RCC 7860 (cell line): ENCODE measurements at regions not wholly inside any gene's neighbourhood (a gene's known extent, or its start where the extent isn't known, plus 50 kb on each side); places are given as distances from the start of the nearest gene placed in this dataset.
A peak's percentile ranks its signal among the peaks of the same experiment; 100 is the strongest.
"Not testable (repeated sequence)": the region's sequence is repeated elsewhere in the genome, so short reads cannot be mapped to it uniquely, and the experiment has no call there.

Source experiments
- DNase-seq: peaks from one replicate; pipeline ENCODE4 v3.0.0-alpha.2; 2015; ENCODE audit warnings: low spot score
- FAIRE-seq: peaks from 2 replicates; lab custom pipeline; 2012; peaks lifted over from hg19 to GRCh38; lab: Jason Lieb, UNC

DNA sequence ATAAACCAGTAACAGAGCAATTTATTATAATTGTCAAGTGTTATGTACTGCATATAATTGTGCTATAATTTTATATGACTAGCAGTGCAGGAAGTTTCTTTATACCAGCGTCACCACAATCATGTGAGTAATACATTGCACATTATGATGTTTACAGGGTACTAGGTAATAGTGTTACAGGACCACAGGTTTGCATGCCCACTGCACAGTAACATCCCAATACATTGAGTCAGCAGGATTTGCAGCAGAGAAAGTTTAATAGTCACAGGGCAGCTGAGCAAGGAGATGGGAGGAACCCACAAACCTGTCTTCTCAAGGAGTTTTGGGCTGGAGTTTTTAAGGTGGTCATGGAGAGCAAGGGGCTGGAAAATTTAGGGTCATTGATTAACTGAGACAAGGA lies 1042.9 kb upstream of the ACVR2A start:
- DNase-seq (no peak), FAIRE-seq (no peak)

DNA sequence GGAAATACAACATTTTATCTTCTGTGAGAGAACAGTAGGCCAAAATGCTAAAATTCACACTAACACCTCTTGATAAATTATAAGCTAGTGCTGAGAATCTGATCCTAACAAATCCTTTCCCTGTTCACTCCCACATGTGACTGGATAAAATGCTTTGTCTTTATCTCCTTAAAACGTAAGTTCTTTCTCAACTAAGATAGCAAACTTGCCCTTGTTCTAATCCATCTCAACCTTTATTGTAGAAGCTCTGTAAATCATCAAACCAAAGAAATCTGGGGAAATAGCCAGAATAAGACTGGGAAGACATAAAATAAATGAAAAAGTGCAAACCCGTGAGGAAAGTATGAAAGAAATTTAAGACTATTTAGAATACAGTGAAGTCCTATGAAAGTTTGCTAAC lies 1058.4 kb upstream of the ACVR2A start:
- DNase-seq (no peak), FAIRE-seq (no peak)

DNA sequence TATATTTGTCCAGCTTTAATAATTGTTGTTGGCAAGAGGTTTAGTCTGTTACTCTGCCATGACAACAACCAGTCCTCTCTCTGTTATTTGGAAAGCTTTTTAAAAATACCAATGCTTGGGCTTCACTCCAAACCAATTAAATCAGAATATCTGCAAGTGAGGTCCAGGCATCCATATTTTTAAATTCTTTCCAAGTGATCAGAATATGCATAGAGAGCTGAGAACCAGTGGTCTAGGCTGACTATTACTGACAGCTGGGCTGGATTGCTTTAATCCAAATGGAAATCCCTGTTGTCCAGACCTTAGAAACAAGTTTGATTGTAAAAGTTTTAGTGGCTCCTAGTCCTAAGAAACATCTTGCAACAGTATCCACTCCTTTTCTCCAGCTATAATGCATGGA lies 1059.7 kb upstream of the ACVR2A start:
- DNase-seq (no peak), FAIRE-seq (no peak)

GRCh38 chr2:146784602-146785001 lies 1060.2 kb upstream of the ACVR2A start:
- DNase-seq (no peak), FAIRE-seq (no peak)

DNA sequence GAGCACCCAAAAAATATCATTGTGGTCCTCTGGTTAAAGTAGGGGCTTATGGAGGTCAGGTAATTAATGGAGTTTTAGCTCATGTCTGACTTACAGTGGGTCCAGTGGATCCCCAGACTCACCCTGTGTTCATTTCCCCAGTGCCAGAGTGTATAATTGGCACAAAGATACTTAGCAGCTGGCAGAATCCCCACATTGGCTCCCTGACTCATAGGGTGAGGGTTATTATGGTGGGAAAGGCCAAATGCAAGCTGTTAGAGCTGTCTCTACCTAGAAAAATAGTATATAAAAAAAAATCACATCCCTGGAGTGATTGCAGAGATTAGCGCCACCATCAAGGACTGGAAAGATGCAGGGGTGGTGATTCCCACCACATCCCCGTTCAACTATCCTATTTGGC lies 1067.6 kb upstream of the ACVR2A start:
- DNase-seq (no peak), FAIRE-seq (no peak)

DNA sequence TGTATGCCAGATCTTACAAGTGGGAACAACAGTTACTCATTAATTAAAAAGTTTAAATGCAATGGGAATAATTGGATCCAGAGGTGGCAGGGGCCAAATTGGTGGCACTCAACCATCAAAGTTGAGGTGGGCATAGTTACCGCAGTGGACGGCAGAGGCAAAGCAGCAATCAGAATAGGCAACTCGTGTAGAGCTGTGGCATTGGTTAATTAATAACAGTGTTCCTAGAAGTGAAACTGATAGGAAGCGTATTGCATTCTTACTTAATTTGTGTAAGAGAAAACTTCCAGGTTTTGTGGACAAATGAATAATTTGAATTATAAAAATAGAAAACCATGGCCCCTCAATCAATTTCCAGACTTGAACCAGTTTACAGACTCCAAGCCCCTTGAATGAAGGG lies 1068.2 kb upstream of the ACVR2A start:
- FAIRE-seq (no peak), DNase-seq (no peak)

- DNase-seq (no peak), FAIRE-seq (no peak)
Measured at GRCh38 chr2:146771531-146771930, 1073.3 kb upstream of the ACVR2A start.

DNA sequence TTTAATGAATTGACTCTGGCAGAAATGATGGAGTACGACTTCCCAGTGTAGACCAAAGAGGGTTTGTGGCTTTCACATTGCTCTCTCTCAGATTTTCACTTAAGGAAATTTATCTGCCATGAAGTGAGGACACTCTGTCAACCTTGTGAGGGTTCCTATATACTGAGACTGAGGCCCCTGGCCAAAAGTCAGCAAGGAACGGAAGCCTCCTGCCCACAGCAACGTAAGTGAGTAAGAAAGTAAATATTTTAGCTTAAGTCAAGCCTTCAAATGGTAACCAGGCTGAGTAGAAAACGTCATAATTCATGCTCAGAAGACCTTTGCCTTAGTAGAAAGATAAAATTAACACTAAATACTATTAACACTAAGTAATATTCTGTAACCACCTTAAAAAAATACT lies 1080.5 kb upstream of the ACVR2A start:
- DNase-seq (no peak), FAIRE-seq (no peak)

DNA sequence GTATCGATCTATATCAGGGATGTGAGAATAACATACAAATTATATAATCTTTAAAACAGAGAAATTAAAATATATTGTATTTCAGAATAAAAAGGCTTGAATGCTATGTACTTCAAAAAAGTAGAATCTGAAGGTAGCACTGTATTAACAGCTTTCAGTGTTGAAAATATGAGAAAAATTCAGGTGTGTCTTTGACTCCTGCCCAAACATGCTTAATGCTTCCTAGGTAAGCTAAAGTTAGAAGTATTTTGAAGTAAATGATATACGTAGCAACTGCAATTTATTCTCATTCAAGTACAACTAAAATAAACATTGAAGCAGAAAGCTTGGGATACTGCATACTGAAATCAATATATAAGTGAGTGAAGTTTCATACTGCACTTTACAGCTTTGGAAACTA lies 1082.0 kb upstream of the ACVR2A start:
- no peak for FAIRE-seq
- no peak for DNase-seq

- FAIRE-seq (no peak), DNase-seq (no peak)
Measured at GRCh38 chr2:146754606-146755005, 1090.2 kb upstream of the ACVR2A start.

GRCh38 chr2:146748046-146748445 lies 1096.8 kb upstream of the ACVR2A start:
- FAIRE-seq (no peak), DNase-seq (no peak)

DNA sequence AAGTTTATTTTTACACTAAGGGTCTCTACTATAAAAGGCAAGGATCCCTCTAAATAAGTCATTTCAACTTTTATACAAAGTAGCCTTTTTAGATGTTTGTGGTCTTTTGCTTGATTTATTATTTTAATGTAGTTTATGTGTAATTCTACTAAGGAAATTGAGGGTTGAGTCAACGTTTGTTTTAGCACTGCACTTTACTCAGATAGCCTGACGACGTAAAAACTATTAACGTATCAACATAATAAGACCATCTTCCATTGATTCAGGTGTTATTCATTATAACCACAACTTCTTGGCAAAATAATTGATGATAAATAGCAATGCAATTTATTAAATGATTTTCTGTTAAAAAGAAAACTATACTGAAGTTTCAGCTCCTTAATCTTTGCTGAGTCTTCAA lies 1103.6 kb upstream of the ACVR2A start:
- no peak for DNase-seq
- no peak for FAIRE-seq

DNA sequence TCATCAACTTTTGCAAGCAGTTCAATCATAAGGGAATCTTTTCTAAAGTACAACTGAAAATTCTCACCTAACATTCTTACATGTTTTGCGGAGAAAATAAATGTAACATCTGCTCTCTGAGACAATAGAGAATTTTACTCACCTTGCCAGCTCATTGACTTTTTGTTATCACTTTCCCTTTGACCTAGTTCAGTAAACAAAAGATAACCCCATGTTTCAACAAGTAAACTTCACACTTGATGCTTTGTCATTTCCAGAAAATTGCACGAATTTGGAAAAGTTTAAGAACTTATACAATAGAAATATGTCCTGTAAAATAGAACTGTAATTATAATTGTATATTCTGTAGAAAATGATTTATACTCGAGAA lies 1110.0 kb upstream of the ACVR2A start:
- FAIRE-seq: no peak
- no peak for DNase-seq

DNA sequence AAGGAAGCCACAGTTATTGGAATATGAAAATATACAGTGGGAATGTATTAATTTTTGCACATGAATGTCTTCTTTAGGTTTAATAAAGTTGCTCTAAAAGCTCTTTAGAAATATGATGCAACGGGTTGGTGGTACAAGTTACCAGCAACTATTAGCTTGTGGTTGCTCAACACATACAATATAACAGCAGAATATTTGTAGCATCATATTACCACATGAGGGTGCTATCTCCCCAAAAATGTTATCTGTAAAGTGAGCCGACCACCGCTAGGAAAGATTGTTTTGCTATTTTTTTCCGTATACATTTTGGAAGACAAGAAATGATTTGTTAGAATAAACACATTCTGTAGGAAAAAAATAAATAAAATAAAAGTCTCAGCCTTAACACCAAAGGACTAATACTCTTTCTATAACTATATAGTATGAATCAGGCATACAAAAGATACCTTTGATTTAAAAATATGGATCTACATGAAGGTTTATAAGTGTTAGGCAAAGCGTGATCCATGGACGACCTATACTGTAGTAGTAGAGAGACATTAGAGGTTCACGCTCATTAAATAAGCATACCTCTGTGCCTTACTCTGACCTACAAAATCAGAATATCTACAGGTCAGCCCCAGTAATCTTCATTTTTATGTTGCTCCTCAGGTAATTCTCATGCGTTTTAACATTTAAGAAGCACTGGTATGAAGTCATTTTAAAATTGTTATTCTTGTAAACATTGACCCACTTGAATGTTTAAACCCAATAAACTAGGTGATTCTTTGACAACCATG lies 1110.6 kb upstream of the ACVR2A start:
- peak; percentile 8 for FAIRE-seq
- no peak for DNase-seq

GRCh38 chr2:146730882-146731281 lies 1113.9 kb upstream of the ACVR2A start:
- DNase-seq (no peak), FAIRE-seq (no peak)

DNA sequence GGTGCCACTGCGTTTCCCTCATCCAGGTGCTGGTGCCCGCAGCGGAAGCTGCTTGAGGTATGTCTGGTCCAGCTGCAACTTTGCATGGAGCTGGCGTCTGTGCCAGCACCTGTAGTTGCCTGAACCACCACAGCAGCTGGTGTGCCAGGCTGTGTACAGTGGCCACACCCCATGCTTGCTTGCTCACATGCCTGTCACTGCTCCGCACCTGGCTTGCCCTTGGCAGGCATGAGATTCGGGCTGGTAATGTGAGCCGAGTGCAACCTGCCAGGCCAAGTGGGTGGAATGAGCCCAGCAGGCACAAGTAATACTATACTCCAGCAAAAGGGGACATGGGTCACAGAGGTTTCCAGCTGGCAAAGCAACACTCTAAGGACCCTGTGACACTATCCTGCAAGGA lies 1123.3 kb upstream of the ACVR2A start:
- FAIRE-seq: no peak

DNA sequence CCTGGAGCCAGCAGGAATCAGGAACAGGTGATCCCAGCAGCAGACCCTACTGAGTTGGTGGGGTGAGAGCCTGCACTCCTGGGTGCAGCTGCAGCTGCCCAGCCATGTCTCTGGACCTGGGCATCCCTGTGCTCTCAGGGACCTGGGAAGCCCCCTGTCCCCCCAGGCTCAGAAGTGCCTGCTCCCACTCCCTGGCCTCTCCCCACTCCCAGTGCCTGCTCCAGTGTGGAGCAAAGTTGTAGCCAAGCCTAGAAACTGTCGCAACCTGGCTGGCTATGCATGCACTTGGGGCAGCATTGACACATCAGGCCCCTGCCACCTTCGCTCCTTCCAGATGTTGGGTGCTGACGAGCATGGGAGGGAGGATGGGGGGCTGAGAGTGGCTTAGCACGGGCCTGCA lies 1124.7 kb upstream of the ACVR2A start:
- DNase-seq (no peak), FAIRE-seq (no peak)

More for the DNA sequence above, 1123.3 kb upstream of the ACVR2A start:
- DNase-seq: no peak

DNA sequence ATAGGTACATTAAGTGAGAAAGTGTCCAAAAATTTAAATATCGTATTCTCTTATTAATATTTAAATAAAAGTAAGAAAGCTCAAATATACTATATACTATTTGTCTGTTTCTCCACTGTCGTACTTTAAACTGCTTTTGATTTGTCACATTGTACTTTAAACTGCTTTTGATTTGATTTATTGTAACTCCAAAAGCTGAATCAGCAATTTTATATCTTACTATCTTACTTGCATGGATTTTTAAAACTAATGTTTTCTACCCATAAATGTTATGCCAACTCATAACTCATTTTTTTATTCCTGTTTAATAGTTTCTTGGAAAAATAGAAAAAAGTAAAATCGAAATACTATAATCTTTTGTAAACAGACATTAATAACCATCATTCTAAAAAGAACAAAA lies 1128.2 kb upstream of the ACVR2A start:
- DNase-seq (no peak), FAIRE-seq (no peak)

DNA sequence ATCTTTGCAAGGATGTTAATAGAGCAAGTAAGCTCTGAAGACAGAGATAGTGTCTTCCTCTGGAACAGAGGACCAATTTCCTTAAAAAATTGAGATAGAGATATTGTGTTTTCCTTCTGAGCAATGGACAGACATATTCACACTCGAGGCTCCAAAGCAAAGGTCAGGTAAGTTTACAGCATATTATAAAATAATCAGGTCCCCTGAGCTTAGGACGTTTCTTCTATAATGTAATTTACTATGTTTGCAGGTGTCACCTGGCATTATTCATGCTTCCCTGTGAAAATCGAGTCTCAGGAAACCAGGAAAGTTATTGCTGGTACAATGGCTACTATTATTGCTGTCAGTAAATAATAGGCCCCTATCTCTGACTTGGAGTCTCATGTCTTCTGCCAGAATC lies 1135.8 kb upstream of the ACVR2A start:
- FAIRE-seq (no peak), DNase-seq (no peak)

DNA sequence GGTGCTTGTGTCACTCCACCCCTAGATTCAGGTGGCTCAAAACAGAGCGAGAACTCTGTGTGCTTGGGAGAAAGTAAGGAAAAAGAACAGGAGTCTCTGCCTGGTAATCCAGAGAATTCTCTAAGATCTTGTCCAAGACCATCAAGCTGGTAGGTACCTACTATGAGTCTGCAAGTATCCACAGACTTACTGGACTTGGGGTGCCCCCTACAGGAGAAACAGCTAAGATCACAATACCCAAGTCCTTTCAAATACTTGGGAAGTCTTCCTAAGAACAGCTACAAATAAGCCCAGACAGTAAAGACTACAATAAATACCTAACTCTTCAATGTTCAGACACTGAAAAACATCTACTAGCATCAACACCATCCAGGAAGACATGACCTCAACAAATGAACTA lies 1143.6 kb upstream of the ACVR2A start:
- DNase-seq (no peak), FAIRE-seq (no peak)

DNA sequence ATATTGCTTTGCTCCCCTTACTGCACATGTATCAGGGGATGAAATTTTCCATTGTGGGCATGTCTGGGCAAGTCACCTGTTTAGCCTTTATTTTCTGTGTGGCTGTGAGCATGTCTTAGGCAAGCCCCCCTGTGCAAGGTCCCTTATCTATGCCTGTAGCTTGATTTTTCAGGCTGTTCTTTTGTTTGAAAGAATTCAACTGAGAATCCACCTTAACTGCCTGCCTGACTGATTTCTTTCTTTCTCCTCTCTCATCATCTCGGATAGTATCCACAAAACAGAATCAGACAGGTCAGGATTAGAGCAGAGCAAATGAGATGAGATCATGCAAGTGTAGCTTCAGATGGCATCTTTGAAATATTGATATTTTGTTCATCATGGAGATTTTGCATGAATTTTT lies 1147.5 kb upstream of the ACVR2A start:
- DNase-seq (no peak), FAIRE-seq (no peak)

DNA sequence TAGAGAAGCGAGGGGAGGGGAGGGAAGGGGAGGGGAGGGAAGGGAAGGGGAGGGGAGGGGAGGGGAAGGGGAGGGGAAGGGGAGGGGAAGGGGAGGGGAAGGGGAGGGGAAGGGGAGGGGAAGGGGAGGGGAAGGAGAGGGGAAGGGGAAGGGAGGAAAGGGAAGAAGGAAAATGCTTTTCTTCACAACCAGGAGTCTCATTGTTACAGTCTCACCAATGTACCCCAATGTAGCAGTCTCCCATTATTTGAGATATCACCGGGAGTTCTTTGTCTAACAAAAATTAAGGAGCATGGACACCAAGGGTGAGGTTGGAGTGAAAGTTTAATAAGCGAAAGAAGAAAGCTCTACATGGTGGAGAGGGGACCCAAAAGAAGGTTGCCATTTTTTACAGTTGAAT lies 1148.0 kb upstream of the ACVR2A start:
- DNase-seq, FAIRE-seq: not testable (repeated sequence)

DNA sequence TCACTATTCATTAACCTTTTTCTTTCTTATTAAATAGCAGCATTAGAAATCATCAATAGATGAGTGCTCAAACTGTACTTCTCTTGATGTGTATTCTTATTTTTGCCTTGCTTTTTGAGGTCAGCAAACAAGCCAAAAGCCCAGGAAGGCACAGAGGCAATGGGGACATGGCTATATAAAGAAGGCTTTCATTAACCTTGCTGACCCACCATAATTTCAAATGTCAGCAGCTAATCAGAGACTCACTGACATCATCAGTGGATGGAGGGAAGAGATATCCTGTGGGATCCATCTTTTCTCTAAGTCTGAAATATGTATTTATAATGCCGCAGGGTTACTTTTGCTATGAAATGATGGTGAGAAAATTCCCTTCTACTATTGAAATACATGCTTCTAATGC lies 1162.8 kb upstream of the ACVR2A start:
- DNase-seq (no peak), FAIRE-seq (no peak)
